PC-9 (cell line): ENCODE measurements at regions not wholly inside any gene's neighbourhood (a gene's known extent, or its start where the extent isn't known, plus 50 kb on each side); places are given as distances from the start of the nearest gene placed in this dataset.

Experiments used
- BruUV-seq: library from RNA; stranded (reverse); fragments of 400-500 nt; replicated peaks from 2 replicates; lab custom pipeline; 2021; lab: Mats Ljungman, UMichigan
- CTCF ChIA-PET: fragments of 300-600 bp; sonication (Branson Sonifier 250); formaldehyde crosslinking; loops from one replicate; lab custom pipeline; 2022; ENCODE audit warnings: antibody characterized with exemption; lab: Charles Lee
- POLR2A ChIA-PET: fragments of 300-600 bp; sonication (Branson Sonifier 250); formaldehyde crosslinking; loops from one replicate; lab custom pipeline; 2022; ENCODE audit warnings: antibody characterized with exemption; ENCODE audit not compliant: unreplicated experiment; lab: Charles Lee
- DNase-seq, 2 experiments: peaks; one replicate each; pipeline versions ENCODE4 v3.0.0 to v3.0.0-alpha.2; 2015 to 2022; ENCODE audit warnings: mixed read lengths in 1 of 2
- H2AFZ ChIP-seq: fragments of 200-600 bp; sonication (generic); 2 replicates; pipeline ENCODE4 v1.8.1; 2017; ENCODE audit warnings: antibody characterized with exemption
- H3F3A ChIP-seq: fragments of 200-600 bp; sonication (generic); 2 replicates; pipeline ENCODE4 v1.8.1; 2017; ENCODE audit warnings: antibody characterized with exemption, mild to moderate bottlenecking, low read depth; ENCODE audit not compliant: insufficient read depth
- H3K27ac ChIP-seq: fragments of 200-600 bp; sonication (generic); 2 replicates; pipeline ENCODE4 v1.6.1; 2016; ENCODE audit warnings: mixed run types
- H3K27me3 ChIP-seq: fragments of 200-600 bp; sonication (generic); 2 replicates; pipeline ENCODE4 v1.6.1; 2016; ENCODE audit warnings: low read depth, mixed run types; ENCODE audit not compliant: insufficient read depth
- H3K36me3 ChIP-seq: fragments of 200-600 bp; sonication (generic); 2 replicates; pipeline ENCODE4 v1.6.1; 2016; ENCODE audit warnings: low read depth, mixed run types
- H3K4me1 ChIP-seq: fragments of 200-600 bp; sonication (generic); replicated peaks from 2 replicates; pipeline ENCODE4 v1.6.1; 2016; ENCODE audit warnings: mixed run types; ENCODE audit not compliant: insufficient read depth
- H3K4me2 ChIP-seq: fragments of 200-600 bp; sonication (generic); 2 replicates; pipeline ENCODE4 v1.6.1; 2017; ENCODE audit warnings: mixed run types
- H3K4me3 ChIP-seq: fragments of 200-600 bp; sonication (generic); 2 replicates; pipeline ENCODE4 v1.6.1; 2016; ENCODE audit warnings: mixed run types
- H3K79me2 ChIP-seq: fragments of 200-600 bp; sonication (generic); 2 replicates; pipeline ENCODE4 v1.6.1; 2017; ENCODE audit warnings: low read depth, mixed run types
- H3K9me2 ChIP-seq: fragments of 200-600 bp; sonication (generic); 2 replicates; pipeline ENCODE4 v1.8.1; 2017; ENCODE audit warnings: mild to moderate bottlenecking; ENCODE audit not compliant: insufficient read depth
- H3K9me3 ChIP-seq: fragments of 200-600 bp; sonication (generic); 2 replicates; pipeline ENCODE4 v1.8.1; 2016; ENCODE audit warnings: low read depth; ENCODE audit not compliant: insufficient read depth
- H4K20me1 ChIP-seq: fragments of 200-600 bp; sonication (generic); 2 replicates; pipeline ENCODE4 v1.8.1; 2017; ENCODE audit not compliant: insufficient read depth
- CTCF ChIP-seq: fragments of 200-600 bp; sonication (generic); conservative IDR thresholded peaks from 2 replicates; pipeline ENCODE4 v1.6.1; 2017; ENCODE audit warnings: mixed run types, antibody characterized with exemption, mild to moderate bottlenecking, moderate library complexity
- EZH2 ChIP-seq: fragments of 200-600 bp; sonication (generic); IDR thresholded peaks from 2 replicates; pipeline ENCODE4 v1.8.0; 2017; ENCODE audit warnings: antibody characterized with exemption, low read depth
- intact Hi-C: fragments of 100-400 bp; cut with micrococcal nuclease; formaldehyde crosslinking; loops from one replicate; pipeline ENCODE4 v1.10.0; 2022; ENCODE audit not compliant: unreplicated experiment

GRCh38 chr1:79396901-79397300 is 390.4 kb upstream of the ADGRL4 start:
- H3K4me2 ChIP-seq = no peak overlapping the region
- H3K27me3 ChIP-seq = no peaks in the 10 kb centered on the region
- POLR2A ChIA-PET = no interaction called here
- H2AFZ ChIP-seq = peak overlapping the region; percentile 63; the same call in 1 of the 2 replicates
- H3K36me3 ChIP-seq = no peaks in the 10 kb centered on the region
- H4K20me1 ChIP-seq = no peaks in the 10 kb centered on the region
- H3K4me3 ChIP-seq = no peak overlapping the region
- intact Hi-C loops = no loop called here
- no peaks in the 10 kb centered on the region for H3F3A ChIP-seq
- no peak for DNase-seq
- H3K79me2 ChIP-seq = no peaks in the 10 kb centered on the region
- no TSS peak for BruUV-seq
- no peaks in the 10 kb centered on the region for H3K4me1 ChIP-seq
- no peaks in the 10 kb centered on the region; the same call in 1 of the 2 replicates for H3K9me2 ChIP-seq
- TF ChIP-seq CTCF = no peak
- TF ChIP-seq EZH2 = no peak
- H3K27ac ChIP-seq = no peak overlapping the region
- CTCF ChIA-PET = no interaction called here
- no peaks in the 10 kb centered on the region; the same call in 1 of the 2 replicates for H3K9me3 ChIP-seq

- POLR2A ChIA-PET = no interaction called here
- no peak for TF ChIP-seq EZH2
- no peak for TF ChIP-seq CTCF
- H3K4me1 ChIP-seq = no peaks in the 10 kb centered on the region
- peak in 1 of 2 experiments; percentile 31 for DNase-seq
- no peak overlapping the region for H2AFZ ChIP-seq
- no peaks in the 10 kb centered on the region for H3K9me3 ChIP-seq
- H3K4me2 ChIP-seq = no peak overlapping the region
- H3K27ac ChIP-seq = no peak overlapping the region
- no peaks in the 10 kb centered on the region for H3K9me2 ChIP-seq
- no peaks in the 10 kb centered on the region for H3K27me3 ChIP-seq
- no peak overlapping the region for H3K4me3 ChIP-seq
- CTCF ChIA-PET = no interaction called here
- no peaks in the 10 kb centered on the region for H3F3A ChIP-seq
- H4K20me1 ChIP-seq = no peaks in the 10 kb centered on the region
- BruUV-seq = no TSS peak
- H3K79me2 ChIP-seq = no peaks in the 10 kb centered on the region
- intact Hi-C loops = no loop called here
- H3K36me3 ChIP-seq = no peaks in the 10 kb centered on the region
These were observed 382.3 kb upstream of the ADGRL4 start for GRCh38 chr1:79388694-79389361.

GRCh38 chr1:79386730-79387129 is 380.2 kb upstream of the ADGRL4 start:
- H3K4me2 ChIP-seq = no peak overlapping the region
- TF ChIP-seq EZH2 = no peak
- TF ChIP-seq CTCF = no peak
- no peaks in the 10 kb centered on the region for H3K9me3 ChIP-seq
- ChIA-PET CTCF (no interaction called here), POLR2A (no interaction called here)
- DNase-seq = peak in 1 of 2 experiments; percentile 22
- no peaks in the 10 kb centered on the region for H3K36me3 ChIP-seq
- intact Hi-C loops = no loop called here
- H2AFZ ChIP-seq = peak overlapping the region; percentile 56; the same call in 1 of the 2 replicates
- H3K9me2 ChIP-seq = no peaks in the 10 kb centered on the region
- no peaks in the 10 kb centered on the region for H3F3A ChIP-seq
- H3K27me3 ChIP-seq = no peaks in the 10 kb centered on the region
- H3K4me3 ChIP-seq = no peak overlapping the region
- no peaks in the 10 kb centered on the region for H3K4me1 ChIP-seq
- H4K20me1 ChIP-seq = no peaks in the 10 kb centered on the region
- no peaks in the 10 kb centered on the region for H3K79me2 ChIP-seq
- BruUV-seq = no TSS peak
- H3K27ac ChIP-seq = no peak overlapping the region
